ENCODE measurements at regions not wholly inside any gene's neighbourhood (a gene's known extent, or its start where the extent isn't known, plus 50 kb on each side); places are given as distances from the start of the nearest gene placed in this dataset.

DNA sequence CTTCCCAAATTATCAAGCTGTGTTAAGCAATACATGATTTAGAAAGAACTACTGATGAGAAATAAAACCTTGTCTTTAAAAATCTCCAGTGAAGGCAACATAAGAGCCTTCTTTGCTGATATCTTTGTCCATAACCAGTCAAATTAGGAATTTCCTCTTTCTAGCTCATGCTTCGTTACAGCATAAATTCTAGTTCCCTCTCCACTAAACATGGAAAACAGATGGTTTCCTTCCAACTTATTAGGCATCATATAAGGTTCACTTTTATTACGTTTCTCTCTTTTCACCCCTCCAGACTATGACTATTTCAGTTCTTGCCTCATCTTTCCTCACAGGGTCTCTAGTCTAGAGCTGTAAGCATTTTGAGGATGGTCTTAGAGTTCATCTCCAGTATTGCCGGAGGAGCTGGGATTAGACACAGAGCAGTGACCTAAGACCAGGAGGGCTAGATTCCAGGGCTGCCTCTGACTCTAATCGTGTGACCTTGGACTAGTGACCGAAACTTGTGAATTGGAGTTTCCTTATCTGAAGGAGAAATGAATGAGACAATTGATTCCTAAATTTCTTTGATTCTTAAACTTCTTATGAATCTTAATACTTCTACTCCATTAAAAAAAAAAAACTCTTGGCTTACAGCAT, 195.5 kb upstream of the APCDD1 start:
- Histone ChIP-seq H4K20me1 (ENCODE audit: insufficient read depth, low read length, poor library complexity, severe bottlenecking) (no peaks in the 10 kb centered on the region), H3K4me1 (ENCODE audit: insufficient read depth, low read length, poor library complexity, severe bottlenecking) (no peaks in the 10 kb centered on the region), H3K4me3 (ENCODE audit: low read length, poor library complexity, severe bottlenecking) (no peak overlapping the region), H3K9me3 (ENCODE audit: insufficient read depth, low read depth, low read length) (no peaks in the 10 kb centered on the region), H3K9me2 (replicated peaks; ENCODE audit: low read depth, low read length) (no peaks in the 10 kb centered on the region), H3K36me3 (ENCODE audit: insufficient read depth, low read length) (no peaks in the 10 kb centered on the region), H2AFZ (ENCODE audit: low read length) (no peak overlapping the region), H3K4me2 (ENCODE audit: low read depth, low read length, poor library complexity, severe bottlenecking) (no peak overlapping the region), H3K27me3 (ENCODE audit: insufficient read depth, low read length, poor library complexity, severe bottlenecking) (no peaks in the 10 kb centered on the region), H3F3A (ENCODE audit: low read depth) (no peaks in the 10 kb centered on the region), H3K79me2 (ENCODE audit: insufficient read depth, low read length) (no peaks in the 10 kb centered on the region), H3K9ac (ENCODE audit: low read depth, low read length, poor library complexity, severe bottlenecking) (no peak overlapping the region)
- TF ChIP-seq EZH2phosphoT487 (IDR thresholded peaks at IDR 0.05; ENCODE audit: borderline replicate concordance): no peak
- TF ChIP-seq, protein P1, sequence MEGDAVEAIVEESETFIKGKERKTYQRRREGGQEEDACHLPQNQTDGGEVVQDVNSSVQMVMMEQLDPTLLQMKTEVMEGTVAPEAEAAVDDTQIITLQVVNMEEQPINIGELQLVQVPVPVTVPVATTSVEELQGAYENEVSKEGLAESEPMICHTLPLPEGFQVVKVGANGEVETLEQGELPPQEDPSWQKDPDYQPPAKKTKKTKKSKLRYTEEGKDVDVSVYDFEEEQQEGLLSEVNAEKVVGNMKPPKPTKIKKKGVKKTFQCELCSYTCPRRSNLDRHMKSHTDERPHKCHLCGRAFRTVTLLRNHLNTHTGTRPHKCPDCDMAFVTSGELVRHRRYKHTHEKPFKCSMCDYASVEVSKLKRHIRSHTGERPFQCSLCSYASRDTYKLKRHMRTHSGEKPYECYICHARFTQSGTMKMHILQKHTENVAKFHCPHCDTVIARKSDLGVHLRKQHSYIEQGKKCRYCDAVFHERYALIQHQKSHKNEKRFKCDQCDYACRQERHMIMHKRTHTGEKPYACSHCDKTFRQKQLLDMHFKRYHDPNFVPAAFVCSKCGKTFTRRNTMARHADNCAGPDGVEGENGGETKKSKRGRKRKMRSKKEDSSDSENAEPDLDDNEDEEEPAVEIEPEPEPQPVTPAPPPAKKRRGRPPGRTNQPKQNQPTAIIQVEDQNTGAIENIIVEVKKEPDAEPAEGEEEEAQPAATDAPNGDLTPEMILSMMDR (conservative IDR thresholded peaks at IDR 0.05; ENCODE audit: low read length): no peak

DNA sequence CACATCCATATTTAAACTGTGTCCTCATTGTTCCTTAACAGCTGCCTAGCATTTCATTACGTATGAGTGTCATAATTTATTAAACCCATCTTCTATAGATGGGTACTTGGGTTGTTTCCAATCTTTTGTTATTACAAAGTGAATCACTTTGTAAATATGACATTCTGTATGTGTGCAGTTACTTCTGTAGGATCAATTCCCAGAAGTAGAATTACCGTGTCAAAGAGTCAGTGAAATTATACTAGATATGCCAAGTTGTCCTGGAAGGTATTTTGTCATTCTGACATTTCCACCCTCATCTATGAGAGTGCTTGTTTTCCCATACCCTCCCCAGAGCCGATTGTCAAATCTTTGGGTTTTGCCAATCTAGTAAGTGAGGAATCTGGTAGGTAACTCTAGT, 194.5 kb upstream of the APCDD1 start:
- Histone ChIP-seq H3K4me1 (ENCODE audit: insufficient read depth, low read length, poor library complexity, severe bottlenecking) (no peaks in the 10 kb centered on the region), H3K9me2 (replicated peaks; ENCODE audit: low read depth, low read length) (no peaks in the 10 kb centered on the region), H3K4me3 (ENCODE audit: low read length, poor library complexity, severe bottlenecking) (no peak overlapping the region), H3K36me3 (ENCODE audit: insufficient read depth, low read length) (no peaks in the 10 kb centered on the region), H3K27me3 (ENCODE audit: insufficient read depth, low read length, poor library complexity, severe bottlenecking) (no peaks in the 10 kb centered on the region), H2AFZ (ENCODE audit: low read length) (no peak overlapping the region), H3K4me2 (ENCODE audit: low read depth, low read length, poor library complexity, severe bottlenecking) (no peak overlapping the region), H3F3A (ENCODE audit: low read depth) (no peaks in the 10 kb centered on the region), H3K79me2 (ENCODE audit: insufficient read depth, low read length) (no peaks in the 10 kb centered on the region), H3K9ac (ENCODE audit: low read depth, low read length, poor library complexity, severe bottlenecking) (no peak overlapping the region), H4K20me1 (ENCODE audit: insufficient read depth, low read length, poor library complexity, severe bottlenecking) (no peaks in the 10 kb centered on the region), H3K9me3 (ENCODE audit: insufficient read depth, low read depth, low read length) (no peaks in the 10 kb centered on the region)
- TF ChIP-seq EZH2phosphoT487 (IDR thresholded peaks at IDR 0.05; ENCODE audit: borderline replicate concordance): no peak
- TF ChIP-seq, protein P1 (conservative IDR thresholded peaks at IDR 0.05; ENCODE audit: low read length): no peak

DNA sequence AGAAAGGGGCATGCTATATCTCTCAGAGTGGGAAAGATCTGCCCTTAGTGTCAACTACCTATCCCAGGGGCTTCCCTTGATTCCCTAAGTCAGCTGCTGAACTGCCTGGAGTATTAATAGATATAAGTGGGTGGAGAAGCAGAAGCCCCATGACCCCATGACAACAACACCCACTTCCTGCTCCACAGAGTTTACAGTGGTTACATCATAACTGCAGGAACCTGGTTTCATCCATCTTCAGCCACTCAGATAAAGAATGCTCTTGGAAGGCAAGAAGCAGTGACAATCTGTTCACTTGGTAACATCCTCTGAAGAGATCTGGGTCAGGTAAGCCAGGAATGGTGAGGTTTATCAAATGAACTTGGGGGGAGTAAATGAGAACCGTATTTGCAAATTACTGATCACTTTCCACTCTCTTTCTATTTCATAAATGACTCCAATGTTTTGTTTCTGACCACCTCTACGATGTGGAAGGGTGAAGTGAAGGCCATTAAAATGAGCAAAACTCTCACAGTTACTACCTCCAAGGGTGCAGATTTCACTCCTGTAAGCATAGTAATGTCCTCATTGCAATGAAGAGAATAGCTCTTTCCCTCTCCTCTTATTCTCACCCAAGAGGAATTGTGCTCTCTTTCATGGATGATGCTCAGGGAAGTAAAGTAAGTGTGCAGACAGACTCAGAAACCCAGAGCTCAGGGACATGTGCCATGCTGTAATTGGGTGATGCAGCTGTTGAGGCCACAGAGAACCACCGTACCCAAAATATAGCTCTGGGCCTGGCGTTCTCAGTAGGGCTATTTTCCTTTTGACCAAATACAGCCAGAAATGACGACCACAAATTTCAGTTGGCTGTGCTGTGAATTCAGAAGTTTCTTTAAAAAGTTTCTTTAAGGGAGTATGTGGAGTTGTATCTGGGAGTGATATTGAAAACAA, 192.8 kb upstream of the APCDD1 start:
- no peaks in the 10 kb centered on the region for H3K9me2 ChIP-seq (replicated peaks; ENCODE audit: low read depth, low read length)
- no peaks in the 10 kb centered on the region for H3K9me3 ChIP-seq (ENCODE audit: insufficient read depth, low read depth, low read length)
- H4K20me1 ChIP-seq (ENCODE audit: insufficient read depth, low read length, poor library complexity, severe bottlenecking): no peaks in the 10 kb centered on the region
- peak overlapping the region; percentile 22; the same call in 1 of the 2 replicates for H2AFZ ChIP-seq (ENCODE audit: low read length)
- TF ChIP-seq, protein P1 (conservative IDR thresholded peaks at IDR 0.05; ENCODE audit: low read length): no peak
- no peak for TF ChIP-seq EZH2phosphoT487 (IDR thresholded peaks at IDR 0.05; ENCODE audit: borderline replicate concordance)
- no peak overlapping the region for H3K4me3 ChIP-seq (ENCODE audit: low read length, poor library complexity, severe bottlenecking)
- no peaks in the 10 kb centered on the region for H3F3A ChIP-seq (ENCODE audit: low read depth)
- H3K79me2 ChIP-seq (ENCODE audit: insufficient read depth, low read length): no peaks in the 10 kb centered on the region
- H3K27me3 ChIP-seq (ENCODE audit: insufficient read depth, low read length, poor library complexity, severe bottlenecking): no peaks in the 10 kb centered on the region
- H3K36me3 ChIP-seq (ENCODE audit: insufficient read depth, low read length): no peaks in the 10 kb centered on the region
- no peaks in the 10 kb centered on the region for H3K4me1 ChIP-seq (ENCODE audit: insufficient read depth, low read length, poor library complexity, severe bottlenecking)
- H3K9ac ChIP-seq (ENCODE audit: low read depth, low read length, poor library complexity, severe bottlenecking): no peak overlapping the region
- H3K4me2 ChIP-seq (ENCODE audit: low read depth, low read length, poor library complexity, severe bottlenecking): no peak overlapping the region
